ENCODE measurements at regions not wholly inside any gene's neighbourhood (a gene's known extent, or its start where the extent isn't known, plus 50 kb on each side); places are given as distances from the start of the nearest gene placed in this dataset.
"Not testable (repeated sequence)": the region's sequence is repeated elsewhere in the genome, so short reads cannot be mapped to it uniquely, and the experiment has no call there.

- DNase-seq, result no peak
Measured at GRCh38 chr12:67046062-67046461, 223.1 kb upstream of the CAND1 start.

- no peak for DNase-seq
Measured at GRCh38 chr12:67047634-67048033, 221.5 kb upstream of the CAND1 start.

- no peak for DNase-seq
Measured at GRCh38 chr12:67048371-67048770, 220.8 kb upstream of the CAND1 start.

GRCh38 chr12:67049199-67049598 is 220.0 kb upstream of the CAND1 start:
- not testable (repeated sequence) for DNase-seq

GRCh38 chr12:67052981-67053380 is 216.2 kb upstream of the CAND1 start:
- DNase-seq, result no peak

GRCh38 chr12:67056329-67056728 is 212.8 kb upstream of the CAND1 start:
- DNase-seq, result no peak

GRCh38 chr12:67057072-67057471 is 212.1 kb upstream of the CAND1 start:
- no peak for DNase-seq

GRCh38 chr12:67062193-67062592 is 207.0 kb upstream of the CAND1 start:
- no peak for DNase-seq

GRCh38 chr12:67067453-67068203 is 201.5 kb upstream of the CAND1 start:
- DNase-seq, result peak; percentile 58

- DNase-seq, result peak; percentile 61
Measured at GRCh38 chr12:67068204-67068731, 200.9 kb upstream of the CAND1 start.

- DNase-seq, result peak; percentile 76
Measured at GRCh38 chr12:67068761-67069450, 200.3 kb upstream of the CAND1 start.

GRCh38 chr12:67069451-67070306 is 199.5 kb upstream of the CAND1 start:
- DNase-seq, result peak; percentile 75

- peak; percentile 58 for DNase-seq
Measured at GRCh38 chr12:67070307-67070600, 198.9 kb upstream of the CAND1 start.

- DNase-seq, result no peak
Measured at GRCh38 chr12:67070604-67071003, 198.6 kb upstream of the CAND1 start.

GRCh38 chr12:67072281-67072680 is 196.9 kb upstream of the CAND1 start:
- DNase-seq, result not testable (repeated sequence)

- DNase-seq, result no peak
Measured at GRCh38 chr12:67073336-67073735, 195.8 kb upstream of the CAND1 start.

- DNase-seq, result no peak
Measured at GRCh38 chr12:67074072-67074471, 195.1 kb upstream of the CAND1 start.

- DNase-seq, result no peak
Measured at GRCh38 chr12:67077617-67078016, 191.5 kb upstream of the CAND1 start.

GRCh38 chr12:67078957-67079356 is 190.2 kb upstream of the CAND1 start:
- DNase-seq, result no peak

- no peak for DNase-seq
Measured at GRCh38 chr12:67080637-67081036, 188.5 kb upstream of the CAND1 start.

- DNase-seq, result no peak
Measured at GRCh38 chr12:67082221-67082620, 186.9 kb upstream of the CAND1 start.

GRCh38 chr12:67085699-67086098 is 183.5 kb upstream of the CAND1 start:
- DNase-seq, result no peak

GRCh38 chr12:67086116-67086515 is 183.0 kb upstream of the CAND1 start:
- no peak for DNase-seq
